OCI-LY7 (cell line): ENCODE measurements at regions not wholly inside any gene's neighbourhood (a gene's known extent, or its start where the extent isn't known, plus 50 kb on each side); places are given as distances from the start of the nearest gene placed in this dataset.
A peak's percentile ranks its signal among the peaks of the same experiment; 100 is the strongest.
"Not testable (repeated sequence)": the region's sequence is repeated elsewhere in the genome, so short reads cannot be mapped to it uniquely, and the experiment has no call there.

ENCODE experiments used
- BruUV-seq: library from RNA; stranded (reverse); fragments of 400-500 nt; replicated peaks from 2 replicates; lab custom pipeline; 2021; lab: Mats Ljungman, UMichigan
- CTCF ChIA-PET: fragments of 300-600 bp; sonication (Branson Sonifier 250); formaldehyde crosslinking; loops from one replicate; lab custom pipeline; 2022; ENCODE audit warnings: antibody characterized with exemption; ENCODE audit not compliant: unreplicated experiment; lab: Charles Lee
- POLR2A ChIA-PET: fragments of 300-600 bp; sonication (Branson Sonifier 250); formaldehyde crosslinking; loops from one replicate; lab custom pipeline; 2022; ENCODE audit warnings: antibody characterized with exemption; lab: Charles Lee
- DNase-seq: peaks from one replicate; pipeline ENCODE4 v3.0.0-alpha.2; 2015; ENCODE audit warnings: low spot score
- H2AFZ ChIP-seq: fragments of 200-600 bp; sonication (generic), shearing (Covaris generic); 2 replicates; pipeline ENCODE4 v1.6.1; 2014; ENCODE audit warnings: mild to moderate bottlenecking, antibody characterized with exemption, low read length, moderate library complexity
- H3K27ac ChIP-seq: fragments of 200-600 bp; sonication (generic); 2 replicates; pipeline ENCODE4 v1.5.1; 2014; ENCODE audit warnings: mixed run types, low read depth, mild to moderate bottlenecking, moderate library complexity, low read length, inconsistent platforms; ENCODE audit not compliant: poor library complexity, severe bottlenecking
- H3K36me3 ChIP-seq: fragments of 200-600 bp; sonication (generic); 2 replicates; pipeline ENCODE4 v1.6.1; 2014; ENCODE audit warnings: mild to moderate bottlenecking, antibody characterized with exemption, low read length, moderate library complexity, mixed read lengths; ENCODE audit not compliant: insufficient read depth
- H3K4me1 ChIP-seq: fragments of 200-600 bp; sonication (generic); 2 replicates; pipeline ENCODE4 v1.5.1; 2014; ENCODE audit warnings: mild to moderate bottlenecking, low read length; ENCODE audit not compliant: insufficient read depth, poor library complexity, severe bottlenecking
- H3K4me2 ChIP-seq: fragments of 200-600 bp; sonication (generic); 2 replicates; pipeline ENCODE4 v1.6.1; 2014; ENCODE audit warnings: mild to moderate bottlenecking, low read length
- H3K4me3 ChIP-seq: fragments of 200-600 bp; sonication (generic); 2 replicates; pipeline ENCODE4 v1.5.1; 2014; ENCODE audit warnings: mild to moderate bottlenecking, low read depth, low read length; ENCODE audit not compliant: poor library complexity, severe bottlenecking
- H3K79me2 ChIP-seq: fragments of 200-600 bp; sonication (generic); 2 replicates; pipeline ENCODE4 v1.6.1; 2016; ENCODE audit warnings: low read depth, mild to moderate bottlenecking, low read length, moderate library complexity, mixed read lengths; ENCODE audit not compliant: insufficient read depth
- H3K9me2 ChIP-seq: fragments of 200-600 bp; sonication (generic); 2 replicates; pipeline ENCODE4 v1.6.1; 2016; ENCODE audit warnings: mild to moderate bottlenecking, low read length, mixed read lengths; ENCODE audit not compliant: insufficient read depth
- H3K9me3 ChIP-seq: fragments of 200-600 bp; sonication (generic); 2 replicates; pipeline ENCODE4 v1.6.1; 2014; ENCODE audit warnings: mild to moderate bottlenecking, mixed run types, low read length, mixed read lengths
- H4K20me1 ChIP-seq: fragments of 200-600 bp; sonication (generic); 2 replicates; pipeline ENCODE4 v1.6.1; 2014; ENCODE audit warnings: mild to moderate bottlenecking, antibody characterized with exemption, low read length, moderate library complexity, mixed read lengths; ENCODE audit not compliant: insufficient read depth
- EZH2phosphoT487 ChIP-seq: fragments of 200-600 bp; sonication (generic); IDR thresholded peaks from 2 replicates; pipeline ENCODE4 v1.6.1; 2018; ENCODE audit warnings: low read depth, borderline replicate concordance, mild to moderate bottlenecking, mixed run types, antibody characterized with exemption, low read length, moderate library complexity, mixed read lengths
- intact Hi-C: fragments of 100-400 bp; cut with micrococcal nuclease; formaldehyde crosslinking; loops from one replicate; pipeline ENCODE4 v1.10.0; 2022; ENCODE audit not compliant: unreplicated experiment
- TF ChIP-seq, protein P1 (sequence below): fragments of 200-600 bp; sonication (generic); conservative IDR thresholded peaks from 2 replicates; pipeline ENCODE4 v1.5.1; 2014; ENCODE audit warnings: mild to moderate bottlenecking, antibody characterized with exemption, low read length, moderate library complexity, mixed read lengths

DNA sequence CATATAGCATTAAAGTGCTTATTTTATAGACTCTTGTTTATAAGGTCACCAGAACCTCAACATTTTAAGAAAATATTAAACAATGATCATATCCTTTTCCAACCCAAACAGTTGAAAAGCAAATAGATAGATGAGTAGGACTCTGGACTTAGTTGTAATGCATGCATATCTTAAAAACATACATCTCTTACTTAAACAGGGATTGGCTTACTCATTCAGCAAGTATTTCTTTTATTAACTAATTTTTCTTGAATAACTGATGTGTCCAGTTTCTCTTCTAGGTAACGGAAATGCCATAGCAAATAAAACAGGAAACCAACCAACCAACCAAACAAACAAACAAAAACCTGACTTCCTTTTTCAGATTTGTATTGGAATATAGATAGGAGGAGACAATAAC lies 70.9 kb upstream of the NBPF4 start:
- no peak overlapping the region for H2AFZ ChIP-seq
- no peaks in the 10 kb centered on the region for H3K36me3 ChIP-seq
- H3K9me2 ChIP-seq = no peaks in the 10 kb centered on the region
- no peak overlapping the region for H3K4me2 ChIP-seq
- intact Hi-C loops = no loop called here
- H3K27ac ChIP-seq = no peak overlapping the region
- no peaks in the 10 kb centered on the region for H3K4me1 ChIP-seq
- no peak overlapping the region for H3K4me3 ChIP-seq
- BruUV-seq = no TSS peak
- no peaks in the 10 kb centered on the region for H4K20me1 ChIP-seq
- H3K9me3 ChIP-seq = no peaks in the 10 kb centered on the region
- no peak for DNase-seq
- no peaks in the 10 kb centered on the region for H3K79me2 ChIP-seq
- POLR2A ChIA-PET = interaction anchor here (1.0 kb wide), 1 partner anchor 15 kb away, joined by 3 read pairs; no protein-coding TSS in a partner anchor
- no peak for TF ChIP-seq EZH2phosphoT487
- TF ChIP-seq, protein P1, sequence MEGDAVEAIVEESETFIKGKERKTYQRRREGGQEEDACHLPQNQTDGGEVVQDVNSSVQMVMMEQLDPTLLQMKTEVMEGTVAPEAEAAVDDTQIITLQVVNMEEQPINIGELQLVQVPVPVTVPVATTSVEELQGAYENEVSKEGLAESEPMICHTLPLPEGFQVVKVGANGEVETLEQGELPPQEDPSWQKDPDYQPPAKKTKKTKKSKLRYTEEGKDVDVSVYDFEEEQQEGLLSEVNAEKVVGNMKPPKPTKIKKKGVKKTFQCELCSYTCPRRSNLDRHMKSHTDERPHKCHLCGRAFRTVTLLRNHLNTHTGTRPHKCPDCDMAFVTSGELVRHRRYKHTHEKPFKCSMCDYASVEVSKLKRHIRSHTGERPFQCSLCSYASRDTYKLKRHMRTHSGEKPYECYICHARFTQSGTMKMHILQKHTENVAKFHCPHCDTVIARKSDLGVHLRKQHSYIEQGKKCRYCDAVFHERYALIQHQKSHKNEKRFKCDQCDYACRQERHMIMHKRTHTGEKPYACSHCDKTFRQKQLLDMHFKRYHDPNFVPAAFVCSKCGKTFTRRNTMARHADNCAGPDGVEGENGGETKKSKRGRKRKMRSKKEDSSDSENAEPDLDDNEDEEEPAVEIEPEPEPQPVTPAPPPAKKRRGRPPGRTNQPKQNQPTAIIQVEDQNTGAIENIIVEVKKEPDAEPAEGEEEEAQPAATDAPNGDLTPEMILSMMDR = no peak
- CTCF ChIA-PET = no interaction called here

DNA sequence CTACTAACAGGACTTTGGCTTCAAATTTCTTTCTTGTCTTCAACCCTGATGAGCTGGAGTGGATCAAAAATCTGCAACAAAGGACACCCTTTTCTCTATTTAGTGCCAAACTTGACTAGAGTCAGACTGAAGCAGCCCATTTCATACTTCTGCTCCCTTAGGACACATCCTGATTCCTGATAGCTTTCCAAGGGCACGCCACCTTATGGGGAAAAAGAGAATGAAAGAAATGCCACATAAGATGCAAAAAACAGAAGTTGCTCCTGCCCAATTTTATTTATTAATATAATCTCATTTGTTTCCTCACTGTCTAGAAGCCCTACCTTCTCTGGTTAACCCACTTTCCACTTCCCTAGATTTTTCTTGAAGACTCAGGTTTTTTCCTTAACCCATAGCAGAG lies 72.7 kb upstream of the NBPF4 start:
- no peaks in the 10 kb centered on the region for H3K4me1 ChIP-seq
- no peak overlapping the region for H2AFZ ChIP-seq
- H3K27ac ChIP-seq = no peak overlapping the region
- H3K79me2 ChIP-seq = no peaks in the 10 kb centered on the region
- CTCF ChIA-PET = no interaction called here
- no peak overlapping the region for H3K4me3 ChIP-seq
- no peaks in the 10 kb centered on the region for H3K9me3 ChIP-seq
- POLR2A ChIA-PET = no interaction called here
- DNase-seq = no peak
- H3K9me2 ChIP-seq = no peaks in the 10 kb centered on the region
- TF ChIP-seq, protein P1 = peak; percentile 43; the same call in 1 of the 2 replicates
- TF ChIP-seq EZH2phosphoT487 = no peak
- no TSS peak for BruUV-seq
- intact Hi-C loops = no loop called here
- no peaks in the 10 kb centered on the region for H4K20me1 ChIP-seq
- H3K36me3 ChIP-seq = no peaks in the 10 kb centered on the region
- H3K4me2 ChIP-seq = no peak overlapping the region

DNA sequence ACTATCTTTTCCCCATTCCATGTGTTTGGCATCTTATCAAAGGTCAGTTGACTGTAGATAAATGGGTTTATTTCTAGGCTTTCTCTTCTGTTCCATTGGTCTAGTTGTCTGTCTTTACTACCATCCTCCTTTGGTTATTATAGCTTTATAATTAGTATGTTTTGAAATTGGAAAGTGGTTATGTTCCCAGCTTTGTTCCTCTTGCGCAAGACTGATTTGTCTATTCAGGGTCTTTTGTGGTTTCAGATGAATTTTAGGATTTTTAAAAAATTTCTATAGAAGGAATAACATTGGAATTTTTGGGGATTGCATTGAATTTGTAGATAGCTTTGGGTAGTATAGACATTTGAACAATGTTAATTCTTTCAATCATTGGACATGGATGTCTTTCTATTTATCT lies 77.0 kb upstream of the NBPF4 start:
- no peak overlapping the region for H3K27ac ChIP-seq
- H3K4me1 ChIP-seq = no peaks in the 10 kb centered on the region
- H3K9me2 ChIP-seq = no peaks in the 10 kb centered on the region
- H3K4me3 ChIP-seq = no peak overlapping the region
- H3K9me3 ChIP-seq = no peaks in the 10 kb centered on the region
- DNase-seq = no peak
- no peaks in the 10 kb centered on the region for H4K20me1 ChIP-seq
- POLR2A ChIA-PET = interaction anchor here (0.6 to 1.6 kb wide), 2 partner anchors 9 to 11 kb away, joined by 4 to 5 read pairs; no protein-coding TSS in a partner anchor
- intact Hi-C loops = no loop called here
- H3K79me2 ChIP-seq = no peaks in the 10 kb centered on the region
- CTCF ChIA-PET = no interaction called here
- H3K36me3 ChIP-seq = no peaks in the 10 kb centered on the region
- no peak overlapping the region for H3K4me2 ChIP-seq
- no peak for TF ChIP-seq EZH2phosphoT487
- TF ChIP-seq, protein P1 = no peak
- no TSS peak for BruUV-seq
- no peak overlapping the region for H2AFZ ChIP-seq

DNA sequence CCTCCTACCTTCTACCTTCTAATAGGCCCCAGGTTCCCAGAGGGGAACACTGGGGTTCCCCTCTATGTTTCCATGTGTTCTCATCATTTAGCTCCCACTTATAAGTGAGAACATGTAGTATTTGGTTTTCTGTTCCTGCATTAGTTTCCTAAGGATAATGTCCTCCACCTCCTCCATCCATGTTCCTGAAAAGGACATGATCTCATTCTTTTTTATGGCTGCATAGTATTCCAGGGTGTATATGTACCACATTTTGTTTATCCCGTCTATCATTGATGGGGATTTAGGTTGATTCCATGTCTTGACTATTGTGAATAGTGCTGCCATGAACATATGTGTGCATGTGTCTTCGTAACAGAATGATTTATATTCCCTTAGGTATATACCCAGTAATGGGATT lies 81.5 kb upstream of the NBPF4 start:
- H3K27ac ChIP-seq, H3K9me2 ChIP-seq, H3K9me3 ChIP-seq, H3K4me1 ChIP-seq, H4K20me1 ChIP-seq, H2AFZ ChIP-seq, intact Hi-C loops, H3K4me3 ChIP-seq, CTCF ChIA-PET, BruUV-seq, H3K79me2 ChIP-seq, H3K4me2 ChIP-seq, H3K36me3 ChIP-seq, DNase-seq: not testable (repeated sequence)
- POLR2A ChIA-PET = interaction anchor here (0.6 kb wide), 1 partner anchor 1656 kb away, joined by 3 read pairs; no protein-coding TSS in a partner anchor
